GM18508 (cell line): ENCODE measurements at regions not wholly inside any gene's neighbourhood (a gene's known extent, or its start where the extent isn't known, plus 50 kb on each side); places are given as distances from the start of the nearest gene placed in this dataset.

Experiments
- ATAC-seq: cut with Tn5 transposase; IDR thresholded peaks from one replicate; pipeline ENCODE4 v1.9.1; 2021; ENCODE audit warnings: moderate number of reproducible peaks; ENCODE audit not compliant: insufficient read depth, unreplicated experiment

GRCh38 chr16:55954906-55955305 is 79.7 kb upstream of the CES5A start:
- ATAC-seq, result no peak

GRCh38 chr16:55949518-55949917 is 74.3 kb upstream of the CES5A start:
- ATAC-seq, result no peak

- no peak for ATAC-seq
Observed at GRCh38 chr16:55948230-55948629, 73.1 kb upstream of the CES5A start.

- no peak for ATAC-seq
Observed at GRCh38 chr16:55947366-55947765, 72.2 kb upstream of the CES5A start.

- no peak for ATAC-seq
Observed at GRCh38 chr16:55944377-55944802, 69.2 kb upstream of the CES5A start.

- no peak for ATAC-seq
Observed at GRCh38 chr16:55943267-55943666, 68.1 kb upstream of the CES5A start.

GRCh38 chr16:55942821-55943220 is 67.6 kb upstream of the CES5A start:
- ATAC-seq, result no peak

- ATAC-seq, result no peak
Observed at GRCh38 chr16:55941552-55941951, 66.4 kb upstream of the CES5A start.

- ATAC-seq, result no peak
Observed at GRCh38 chr16:55938126-55938525, 63.0 kb upstream of the CES5A start.

GRCh38 chr16:55933038-55933437 is 57.9 kb upstream of the CES5A start:
- ATAC-seq, result no peak

- no peak for ATAC-seq
Observed at GRCh38 chr16:55930036-55930435, 54.9 kb upstream of the CES5A start.

- no peak for ATAC-seq
Observed at GRCh38 chr16:55929181-55929580, 54.0 kb upstream of the CES5A start.

- ATAC-seq, result no peak
Observed at GRCh38 chr16:55925242-55925641, 50.1 kb upstream of the CES5A start.
